Spleen (tissue), 7 donors: ENCODE measurements at regions not wholly inside any gene's neighbourhood (a gene's known extent, or its start where the extent isn't known, plus 50 kb on each side); places are given as distances from the start of the nearest gene placed in this dataset.

Source experiments
- CTCF ChIP-seq, 11 experiments: fragments of 200-600 bp in 7 of 11; fragments of 450-650 bp in 4 of 11; sonication (generic) in 4 of 11; IDR thresholded peaks in 8 of 11; conservative IDR thresholded peaks in 3 of 11; 1 replicate in 7 of 11; 2 replicates in 4 of 11; pipeline versions ENCODE4 v1.4.0 to v1.8.0; 2016 to 2021; ENCODE audit warnings: antibody characterized with exemption in 11 of 11, inconsistent platforms in 4 of 11, mild to moderate bottlenecking in 1 of 11
- POLR2AphosphoS5 ChIP-seq, 3 donors: sonication (generic); formaldehyde crosslinking; IDR thresholded peaks; one replicate each; pipeline ENCODE4 v1.5.1; 2017; ENCODE audit warnings: antibody characterized with exemption in 3 of 3
- donor health status: DM: no; HTN: no; CAD: no; lungs with moderate emphysema.
- donor health status: DM: no; HTN: no; CAD: no.
- donor health status: DM: no; HTN: no; CAD: no.

- no peak for TF ChIP-seq CTCF (IDR thresholded peaks at IDR 0.05 in 8 of 11, conservative IDR thresholded peaks at IDR 0.05 in 3 of 11)
- no peak for TF ChIP-seq POLR2AphosphoS5 (IDR thresholded peaks at IDR 0.05)
Observed at GRCh38 chr5:22928821-22929482, 75.8 kb upstream of the CDH12 start.
